Liver (tissue), 8 donors: ENCODE measurements at regions not wholly inside any gene's neighbourhood (a gene's known extent, or its start where the extent isn't known, plus 50 kb on each side); places are given as distances from the start of the nearest gene placed in this dataset.

Source experiments
- DNase-seq: peaks from one replicate; pipeline ENCODE4 v3.0.0-alpha.2; 2017; ENCODE audit warnings: low spot score
- H3K27ac ChIP-seq, 2 donors: one replicate each; pipeline ENCODE4 v1.7.0; 2013; ENCODE audit warnings: inconsistent platforms in 2 of 2, low read length in 2 of 2, control low read depth in 1 of 2, low read depth in 1 of 2, mild to moderate bottlenecking in 1 of 2
- H3K27me3 ChIP-seq, 4 donors: one replicate each; pipeline versions ENCODE4 v1.6.1 to v1.7.0; 2013; ENCODE audit warnings: low read length in 3 of 4, inconsistent platforms in 1 of 4, mild to moderate bottlenecking in 1 of 4, moderate library complexity in 1 of 4; ENCODE audit not compliant: control insufficient read depth in 4 of 4, insufficient read depth in 4 of 4
- H3K36me3 ChIP-seq, 4 donors: one replicate each; pipeline versions ENCODE4 v1.6.1 to v1.7.0; 2013; ENCODE audit warnings: low read length in 3 of 4, mild to moderate bottlenecking in 3 of 4, low read depth in 1 of 4, moderate library complexity in 1 of 4; ENCODE audit not compliant: control insufficient read depth in 4 of 4, insufficient read depth in 3 of 4
- H3K4me1 ChIP-seq, 4 donors: one replicate each; pipeline versions ENCODE4 v1.6.1 to v1.7.0; 2013; ENCODE audit warnings: low read length in 3 of 4, mild to moderate bottlenecking in 3 of 4, moderate library complexity in 1 of 4; ENCODE audit not compliant: control insufficient read depth in 4 of 4, insufficient read depth in 4 of 4
- H3K4me3 ChIP-seq, 3 donors: one replicate each; pipeline versions ENCODE4 v1.6.1 to v1.7.0; 2013; ENCODE audit warnings: low read length in 3 of 3, control low read depth in 1 of 3, low read depth in 1 of 3, mild to moderate bottlenecking in 1 of 3
- H3K9ac ChIP-seq, 2 donors: one replicate each; pipeline ENCODE4 v1.7.0; 2013; ENCODE audit warnings: low read length in 2 of 2, mild to moderate bottlenecking in 2 of 2, moderate library complexity in 2 of 2, control low read depth in 1 of 2, low read depth in 1 of 2
- H3K9me3 ChIP-seq, 4 donors: one replicate each; pipeline versions ENCODE4 v1.6.1 to v1.7.0; 2013; ENCODE audit warnings: low read length in 3 of 4; ENCODE audit not compliant: control insufficient read depth in 4 of 4
- EGR1 ChIP-seq, 2 donors: IDR thresholded peaks; 2 replicates each; pipeline ENCODE4 v1.6.1; 2016 to 2018; ENCODE audit warnings: antibody characterized with exemption in 2 of 2, low read depth in 2 of 2
- FOXA1 ChIP-seq: IDR thresholded peaks from 2 replicates; pipeline ENCODE4 v1.6.1; 2016; ENCODE audit warnings: antibody characterized with exemption
- FOXA2 ChIP-seq: IDR thresholded peaks from 2 replicates; pipeline ENCODE4 v1.6.1; 2016; ENCODE audit warnings: antibody characterized with exemption
- GABPA ChIP-seq, 2 donors: IDR thresholded peaks in 1 of 2; conservative IDR thresholded peaks in 1 of 2; 2 replicates each; pipeline ENCODE4 v1.6.1; 2016; ENCODE audit warnings: antibody characterized with exemption in 2 of 2, mild to moderate bottlenecking in 1 of 2, moderate library complexity in 1 of 2
- HNF4A ChIP-seq, 2 donors: conservative IDR thresholded peaks; 2 replicates each; pipeline ENCODE4 v1.6.1; 2016; ENCODE audit warnings: antibody characterized with exemption in 2 of 2, mild to moderate bottlenecking in 2 of 2
- HNF4G ChIP-seq: IDR thresholded peaks from 2 replicates; pipeline ENCODE4 v1.6.1; 2016; ENCODE audit warnings: antibody characterized with exemption
- JUND ChIP-seq, 2 donors: IDR thresholded peaks; 2 replicates each; pipeline ENCODE4 v1.6.1; 2016; ENCODE audit warnings: antibody characterized with exemption in 2 of 2
- NR2F2 ChIP-seq: IDR thresholded peaks from 2 replicates; pipeline ENCODE4 v1.6.1; 2016; ENCODE audit warnings: antibody characterized with exemption
- RAD21 ChIP-seq, 2 donors: IDR thresholded peaks; 2 replicates each; pipeline ENCODE4 v1.6.1; 2016; ENCODE audit warnings: antibody characterized with exemption in 2 of 2, mild to moderate bottlenecking in 2 of 2
- RXRA ChIP-seq, 2 donors: IDR thresholded peaks; 2 replicates each; pipeline ENCODE4 v1.6.1; 2017 to 2018; ENCODE audit warnings: antibody characterized with exemption in 2 of 2, mild to moderate bottlenecking in 1 of 2
- SP1 ChIP-seq: IDR thresholded peaks from 2 replicates; pipeline ENCODE4 v1.6.1; 2018; ENCODE audit warnings: antibody characterized with exemption, mild to moderate bottlenecking
- TAF1 ChIP-seq: conservative IDR thresholded peaks from 2 replicates; pipeline ENCODE4 v1.6.1; 2016; ENCODE audit warnings: antibody characterized with exemption, mild to moderate bottlenecking
- YY1 ChIP-seq: IDR thresholded peaks from 2 replicates; pipeline ENCODE4 v1.6.1; 2016; ENCODE audit warnings: antibody characterized with exemption, mild to moderate bottlenecking
- WGBS: extraction: QIAGEN DNeasy Blood & Tissue Kit; methylation state at CpG from one replicate; pipeline ENCODE4 v1.1.7; 2013; 5-methylcytosine and 5-hydroxymethylcytosine counted together
- TF ChIP-seq, protein P1 (sequence below): IDR thresholded peaks from 2 replicates; pipeline ENCODE4 v1.6.1; 2016; ENCODE audit warnings: antibody characterized with exemption
- TF ChIP-seq, protein P2 (sequence below): IDR thresholded peaks from 2 replicates; pipeline ENCODE4 v1.6.1; 2016; ENCODE audit warnings: antibody characterized with exemption
- TF ChIP-seq, protein P3 (sequence below): fragments of 150-350 bp; IDR thresholded peaks from 2 replicates; pipeline ENCODE4 v1.5.1; 2017; ENCODE audit warnings: improper control_type of control experiment, low read depth, low read length; ENCODE audit not compliant: missing input control
- TF ChIP-seq, protein P4 (sequence below): IDR thresholded peaks from 2 replicates; pipeline ENCODE4 v1.6.1; 2016; ENCODE audit warnings: antibody characterized with exemption, mild to moderate bottlenecking
- TF ChIP-seq, protein P5 (sequence below): IDR thresholded peaks from 2 replicates; pipeline ENCODE4 v1.6.1; 2016; ENCODE audit warnings: antibody characterized with exemption
- donor health status: healthy.
- donor health status: healthy.
- donor health status: healthy.
- donor health status: healthy.
- donor health status: healthy.

DNA sequence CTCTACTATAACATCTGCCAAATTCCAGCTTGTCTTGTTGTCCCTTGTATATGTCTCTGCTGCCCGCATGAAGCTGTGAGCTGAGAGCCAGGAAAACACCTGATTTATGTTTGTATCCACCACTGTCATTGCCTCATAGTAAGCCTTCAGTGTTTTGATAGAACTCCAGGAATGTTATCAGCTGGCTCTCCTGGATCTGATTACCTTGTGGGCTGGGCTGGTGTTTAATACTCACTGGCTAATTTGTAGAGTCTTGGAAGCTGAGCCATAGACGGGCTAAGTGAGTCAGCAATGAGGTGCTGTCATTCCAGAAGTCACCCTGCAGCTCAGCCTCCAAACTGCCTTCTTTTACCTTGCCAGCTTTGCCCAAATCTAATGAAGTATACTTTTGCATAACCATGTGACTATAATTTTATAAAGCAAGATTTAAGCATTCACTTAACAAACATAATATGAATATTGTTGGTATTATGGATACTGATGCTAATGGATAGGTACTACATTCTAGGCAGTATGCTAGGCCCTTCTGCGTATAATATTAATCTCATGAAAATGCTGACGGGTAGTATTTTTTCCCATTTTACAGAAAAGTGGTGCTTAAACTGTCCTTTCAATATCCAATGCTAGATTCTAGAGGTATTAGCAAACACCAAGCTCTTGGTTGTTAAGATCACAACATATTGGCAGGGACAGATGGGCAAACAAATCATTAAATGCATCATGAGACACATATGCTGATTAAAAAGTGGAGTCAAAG, 62.7 kb upstream of the GATA6 start:
- H3K4me3 ChIP-seq, result no peak overlapping the region
- TF ChIP-seq TAF1 (no peak), YY1 (peak; percentile 59), RXRA (IDR thresholded peaks at IDR 0.05) (peak; percentile 42 to 83), HNF4A (conservative IDR thresholded peaks at IDR 0.05) (peak; percentile 47 to 63), JUND (IDR thresholded peaks at IDR 0.05) (peak in 1 of 2 donors; percentile 80), SP1 (peak; percentile 51), RAD21 (IDR thresholded peaks at IDR 0.05) (peak; percentile 57 to 67), FOXA1 (no peak), NR2F2 (no peak), EGR1 (IDR thresholded peaks at IDR 0.05; ENCODE audit: low read depth in 2 of 2) (no peak), HNF4G (peak; percentile 29), GABPA (IDR thresholded peaks at IDR 0.05 in 1 of 2, conservative IDR thresholded peaks at IDR 0.05 in 1 of 2) (no peak), FOXA2 (peak; percentile 46)
- TF ChIP-seq, protein P1, sequence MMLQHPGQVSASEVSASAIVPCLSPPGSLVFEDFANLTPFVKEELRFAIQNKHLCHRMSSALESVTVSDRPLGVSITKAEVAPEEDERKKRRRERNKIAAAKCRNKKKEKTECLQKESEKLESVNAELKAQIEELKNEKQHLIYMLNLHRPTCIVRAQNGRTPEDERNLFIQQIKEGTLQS, result peak; percentile 57
- TF ChIP-seq, protein P2, sequence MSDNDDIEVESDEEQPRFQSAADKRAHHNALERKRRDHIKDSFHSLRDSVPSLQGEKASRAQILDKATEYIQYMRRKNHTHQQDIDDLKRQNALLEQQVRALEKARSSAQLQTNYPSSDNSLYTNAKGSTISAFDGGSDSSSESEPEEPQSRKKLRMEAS, result peak; percentile 69
- TF ChIP-seq, protein P3, sequence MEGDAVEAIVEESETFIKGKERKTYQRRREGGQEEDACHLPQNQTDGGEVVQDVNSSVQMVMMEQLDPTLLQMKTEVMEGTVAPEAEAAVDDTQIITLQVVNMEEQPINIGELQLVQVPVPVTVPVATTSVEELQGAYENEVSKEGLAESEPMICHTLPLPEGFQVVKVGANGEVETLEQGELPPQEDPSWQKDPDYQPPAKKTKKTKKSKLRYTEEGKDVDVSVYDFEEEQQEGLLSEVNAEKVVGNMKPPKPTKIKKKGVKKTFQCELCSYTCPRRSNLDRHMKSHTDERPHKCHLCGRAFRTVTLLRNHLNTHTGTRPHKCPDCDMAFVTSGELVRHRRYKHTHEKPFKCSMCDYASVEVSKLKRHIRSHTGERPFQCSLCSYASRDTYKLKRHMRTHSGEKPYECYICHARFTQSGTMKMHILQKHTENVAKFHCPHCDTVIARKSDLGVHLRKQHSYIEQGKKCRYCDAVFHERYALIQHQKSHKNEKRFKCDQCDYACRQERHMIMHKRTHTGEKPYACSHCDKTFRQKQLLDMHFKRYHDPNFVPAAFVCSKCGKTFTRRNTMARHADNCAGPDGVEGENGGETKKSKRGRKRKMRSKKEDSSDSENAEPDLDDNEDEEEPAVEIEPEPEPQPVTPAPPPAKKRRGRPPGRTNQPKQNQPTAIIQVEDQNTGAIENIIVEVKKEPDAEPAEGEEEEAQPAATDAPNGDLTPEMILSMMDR, result no peak
- TF ChIP-seq, protein P4, sequence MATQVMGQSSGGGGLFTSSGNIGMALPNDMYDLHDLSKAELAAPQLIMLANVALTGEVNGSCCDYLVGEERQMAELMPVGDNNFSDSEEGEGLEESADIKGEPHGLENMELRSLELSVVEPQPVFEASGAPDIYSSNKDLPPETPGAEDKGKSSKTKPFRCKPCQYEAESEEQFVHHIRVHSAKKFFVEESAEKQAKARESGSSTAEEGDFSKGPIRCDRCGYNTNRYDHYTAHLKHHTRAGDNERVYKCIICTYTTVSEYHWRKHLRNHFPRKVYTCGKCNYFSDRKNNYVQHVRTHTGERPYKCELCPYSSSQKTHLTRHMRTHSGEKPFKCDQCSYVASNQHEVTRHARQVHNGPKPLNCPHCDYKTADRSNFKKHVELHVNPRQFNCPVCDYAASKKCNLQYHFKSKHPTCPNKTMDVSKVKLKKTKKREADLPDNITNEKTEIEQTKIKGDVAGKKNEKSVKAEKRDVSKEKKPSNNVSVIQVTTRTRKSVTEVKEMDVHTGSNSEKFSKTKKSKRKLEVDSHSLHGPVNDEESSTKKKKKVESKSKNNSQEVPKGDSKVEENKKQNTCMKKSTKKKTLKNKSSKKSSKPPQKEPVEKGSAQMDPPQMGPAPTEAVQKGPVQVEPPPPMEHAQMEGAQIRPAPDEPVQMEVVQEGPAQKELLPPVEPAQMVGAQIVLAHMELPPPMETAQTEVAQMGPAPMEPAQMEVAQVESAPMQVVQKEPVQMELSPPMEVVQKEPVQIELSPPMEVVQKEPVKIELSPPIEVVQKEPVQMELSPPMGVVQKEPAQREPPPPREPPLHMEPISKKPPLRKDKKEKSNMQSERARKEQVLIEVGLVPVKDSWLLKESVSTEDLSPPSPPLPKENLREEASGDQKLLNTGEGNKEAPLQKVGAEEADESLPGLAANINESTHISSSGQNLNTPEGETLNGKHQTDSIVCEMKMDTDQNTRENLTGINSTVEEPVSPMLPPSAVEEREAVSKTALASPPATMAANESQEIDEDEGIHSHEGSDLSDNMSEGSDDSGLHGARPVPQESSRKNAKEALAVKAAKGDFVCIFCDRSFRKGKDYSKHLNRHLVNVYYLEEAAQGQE, result peak; percentile 44
- TF ChIP-seq, protein P5, sequence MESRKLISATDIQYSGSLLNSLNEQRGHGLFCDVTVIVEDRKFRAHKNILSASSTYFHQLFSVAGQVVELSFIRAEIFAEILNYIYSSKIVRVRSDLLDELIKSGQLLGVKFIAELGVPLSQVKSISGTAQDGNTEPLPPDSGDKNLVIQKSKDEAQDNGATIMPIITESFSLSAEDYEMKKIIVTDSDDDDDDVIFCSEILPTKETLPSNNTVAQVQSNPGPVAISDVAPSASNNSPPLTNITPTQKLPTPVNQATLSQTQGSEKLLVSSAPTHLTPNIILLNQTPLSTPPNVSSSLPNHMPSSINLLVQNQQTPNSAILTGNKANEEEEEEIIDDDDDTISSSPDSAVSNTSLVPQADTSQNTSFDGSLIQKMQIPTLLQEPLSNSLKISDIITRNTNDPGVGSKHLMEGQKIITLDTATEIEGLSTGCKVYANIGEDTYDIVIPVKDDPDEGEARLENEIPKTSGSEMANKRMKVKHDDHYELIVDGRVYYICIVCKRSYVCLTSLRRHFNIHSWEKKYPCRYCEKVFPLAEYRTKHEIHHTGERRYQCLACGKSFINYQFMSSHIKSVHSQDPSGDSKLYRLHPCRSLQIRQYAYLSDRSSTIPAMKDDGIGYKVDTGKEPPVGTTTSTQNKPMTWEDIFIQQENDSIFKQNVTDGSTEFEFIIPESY, result peak; percentile 56
- H3K9ac ChIP-seq, result peak overlapping the region in 1 of 2 donors; percentile 11
- no peaks in the 10 kb centered on the region for H3K27me3 ChIP-seq
- DNase-seq, result no peak
- peak overlapping the region in 1 of 2 donors; percentile 3 for H3K27ac ChIP-seq
- H3K4me1 ChIP-seq, result peaks cover 0 to 12% (median 3%) of the 10 kb centered on the region in 4 donors
- H3K9me3 ChIP-seq, result no peaks in the 10 kb centered on the region
- H3K36me3 ChIP-seq, result no peaks in the 10 kb centered on the region
- WGBS, result 65% methylated on average over 4 of the region's 4 CpGs
